H1 (cell line): ENCODE measurements at regions not wholly inside any gene's neighbourhood (a gene's known extent, or its start where the extent isn't known, plus 50 kb on each side); places are given as distances from the start of the nearest gene placed in this dataset.

Experiments used
- CTCF ChIA-PET: fragments of 300-600 bp; sonication (Branson Sonifier 250); formaldehyde crosslinking; loops from one replicate; lab custom pipeline; 2021; ENCODE audit not compliant: partially characterized antibody; lab: Charles Lee
- POLR2A ChIA-PET: fragments of 300-600 bp; sonication (Branson Sonifier 250); formaldehyde crosslinking; loops from one replicate; lab custom pipeline; 2021; ENCODE audit warnings: inconsistent platforms; ENCODE audit not compliant: partially characterized antibody; lab: Charles Lee
- DNase-seq, 2 experiments: peaks; one replicate each; pipeline versions ENCODE4 v3.0.0 to v3.0.0-alpha.2; 2010 to 2022; ENCODE audit warnings: low spot score in 2 of 2, low read depth in 1 of 2, mixed read lengths in 1 of 2
- FAIRE-seq: peaks from 2 replicates; lab custom pipeline; 2011; peaks lifted over from hg19 to GRCh38; lab: Jason Lieb, UNC
- H2AFZ ChIP-seq: 2 replicates; pipeline ENCODE4 v1.8.1; 2012; ENCODE audit warnings: low read length, inconsistent platforms
- H2AK5ac ChIP-seq: 2 replicates; pipeline ENCODE4 v1.6.1; 2013; ENCODE audit warnings: low read depth, low read length
- H2BK120ac ChIP-seq: replicated peaks from 2 replicates; pipeline ENCODE3; 2013; ENCODE audit warnings: low read depth, low read length, inconsistent platforms
- H2BK12ac ChIP-seq: 2 replicates; pipeline ENCODE4 v1.6.1; 2013; ENCODE audit warnings: low read depth, low read length
- H2BK15ac ChIP-seq: 2 replicates; pipeline ENCODE4 v1.6.1; 2013; ENCODE audit warnings: low read length
- H2BK20ac ChIP-seq: 2 replicates; pipeline ENCODE4 v1.6.1; 2013; ENCODE audit warnings: low read length
- H2BK5ac ChIP-seq: 2 replicates; pipeline ENCODE4 v1.6.1; 2013; ENCODE audit warnings: low read depth, low read length
- H3K14ac ChIP-seq: 2 replicates; pipeline ENCODE4 v1.6.1; 2013; ENCODE audit warnings: inconsistent platforms; ENCODE audit not compliant: insufficient read length
- H3K18ac ChIP-seq: 2 replicates; pipeline ENCODE4 v1.6.1; 2013; ENCODE audit warnings: low read length; ENCODE audit errors: extremely low read depth
- H3K23ac ChIP-seq: 2 replicates; pipeline ENCODE4 v1.6.1; 2013; ENCODE audit warnings: inconsistent platforms; ENCODE audit not compliant: insufficient read length
- H3K23me2 ChIP-seq: 2 replicates; pipeline ENCODE4 v1.6.1; 2013; ENCODE audit warnings: low read depth, low read length
- H3K27ac ChIP-seq: 2 replicates; pipeline ENCODE4 v1.6.1; 2011; ENCODE audit warnings: low read depth, low read length, inconsistent platforms
- H3K27me3 ChIP-seq, 4 experiments: replicated peaks in 1 of 4; 1 replicate in 1 of 4; 2 replicates in 3 of 4; pipeline versions ENCODE4 v1.6.1 to v1.8.1; 2011 to 2013; ENCODE audit warnings: low read length in 3 of 4, mild to moderate bottlenecking in 3 of 4, inconsistent platforms in 2 of 4, mixed read lengths in 2 of 4, moderate library complexity in 1 of 4; ENCODE audit not compliant: control insufficient read depth in 3 of 4, insufficient read depth in 3 of 4; ENCODE audit errors: extremely low read depth in 1 of 4
- H3K36me3 ChIP-seq, 4 experiments: 2 replicates each; pipeline versions ENCODE4 v1.6.1 to v1.8.1; 2011 to 2013; ENCODE audit warnings: mild to moderate bottlenecking in 4 of 4, low read length in 3 of 4, moderate library complexity in 2 of 4, control low read depth in 1 of 4, inconsistent platforms in 1 of 4; ENCODE audit not compliant: insufficient read depth in 4 of 4, control insufficient read depth in 2 of 4
- H3K4ac ChIP-seq: replicated peaks from 2 replicates; pipeline ENCODE3; 2013; ENCODE audit warnings: low read length, low read depth, mixed read lengths, inconsistent platforms; ENCODE audit not compliant: insufficient read length
- H3K4me1 ChIP-seq, 4 experiments: replicated peaks in 1 of 4; 1 replicate in 1 of 4; 2 replicates in 3 of 4; pipeline versions ENCODE4 v1.6.1 to v1.8.1; 2011 to 2013; ENCODE audit warnings: low read length in 3 of 4, inconsistent platforms in 2 of 4, mixed read lengths in 1 of 4; ENCODE audit not compliant: insufficient read depth in 4 of 4, control insufficient read depth in 3 of 4
- H3K4me2 ChIP-seq, 2 experiments: 2 replicates each; pipeline versions ENCODE4 v1.6.1 to v1.8.1; 2011 to 2013; ENCODE audit warnings: low read depth in 2 of 2, low read length in 2 of 2, control low read depth in 1 of 2, inconsistent platforms in 1 of 2, mild to moderate bottlenecking in 1 of 2; ENCODE audit not compliant: insufficient read depth in 1 of 2
- H3K4me3 ChIP-seq, 4 experiments: fragments of 200-600, 300-600 bp in 1 of 4; sonication (generic), shearing (Covaris generic), sonication (Bioruptor Twin) in 1 of 4; 2 replicates each; pipeline versions ENCODE4 v1.5.1 to v1.8.1; 2011 to 2016; ENCODE audit warnings: low read length in 4 of 4, low read depth in 3 of 4, control low read depth in 2 of 4, inconsistent platforms in 2 of 4, mild to moderate bottlenecking in 2 of 4, mixed read lengths in 1 of 4, moderate library complexity in 1 of 4; ENCODE audit not compliant: insufficient read depth in 2 of 4; ENCODE audit errors: extremely low read depth in 1 of 4
- H3K56ac ChIP-seq: replicated peaks from 2 replicates; pipeline ENCODE3; 2013; ENCODE audit warnings: low read depth, mild to moderate bottlenecking, mixed read lengths, low read length, inconsistent platforms; ENCODE audit not compliant: insufficient read length
- H3K79me1 ChIP-seq: 2 replicates; pipeline ENCODE4 v1.6.1; 2013; ENCODE audit warnings: low read depth, low read length, control low read depth
- H3K79me2 ChIP-seq, 2 experiments: 2 replicates each; pipeline versions ENCODE4 v1.6.1 to v1.8.1; 2012 to 2013; ENCODE audit warnings: low read length in 2 of 2, mild to moderate bottlenecking in 2 of 2, inconsistent platforms in 1 of 2; ENCODE audit not compliant: insufficient read depth in 2 of 2, control insufficient read depth in 1 of 2
- H3K9ac ChIP-seq, 4 experiments: replicated peaks in 1 of 4; 1 replicate in 1 of 4; 2 replicates in 3 of 4; pipeline versions ENCODE4 v1.6.1 to v1.8.1; 2011 to 2013; ENCODE audit warnings: low read depth in 3 of 4, low read length in 3 of 4, control low read depth in 2 of 4, mild to moderate bottlenecking in 2 of 4, moderate library complexity in 2 of 4, inconsistent platforms in 1 of 4; ENCODE audit errors: extremely low read depth in 1 of 4
- H3K9me3 ChIP-seq, 2 experiments: 2 replicates each; pipeline versions ENCODE4 v1.6.1 to v1.8.1; 2012 to 2013; ENCODE audit warnings: mild to moderate bottlenecking in 2 of 2, moderate library complexity in 2 of 2, control low read depth in 1 of 2, inconsistent platforms in 1 of 2, low read depth in 1 of 2, low read length in 1 of 2, mixed read lengths in 1 of 2; ENCODE audit not compliant: insufficient read depth in 2 of 2
- H4K20me1 ChIP-seq, 2 experiments: replicated peaks in 1 of 2; 2 replicates each; pipeline versions ENCODE3 to v1.8.1; 2011 to 2013; ENCODE audit warnings: inconsistent platforms in 2 of 2, low read length in 2 of 2, mild to moderate bottlenecking in 1 of 2; ENCODE audit not compliant: insufficient read depth in 2 of 2, control insufficient read depth in 1 of 2
- H4K5ac ChIP-seq: 2 replicates; pipeline ENCODE4 v1.6.1; 2013; ENCODE audit warnings: low read length, low read depth, mixed read lengths, inconsistent platforms; ENCODE audit not compliant: insufficient read length
- H4K8ac ChIP-seq: 2 replicates; pipeline ENCODE4 v1.8.0; 2013; ENCODE audit warnings: mild to moderate bottlenecking, moderate library complexity, low read length, inconsistent platforms; ENCODE audit not compliant: insufficient read depth; ENCODE audit errors: extremely low read depth
- H4K91ac ChIP-seq: replicated peaks from 2 replicates; pipeline ENCODE3; 2013; ENCODE audit warnings: low read length, mixed read lengths, inconsistent platforms; ENCODE audit not compliant: insufficient read length
- ASH2L ChIP-seq: fragments of 200-600, 300-600 bp; sonication (generic); IDR thresholded peaks from one replicate; pipeline ENCODE4 v1.7.1; 2017; ENCODE audit warnings: low read length
- EP300 ChIP-seq, 2 experiments: IDR thresholded peaks; 1 replicate in 1 of 2; 2 replicates in 1 of 2; pipeline ENCODE4 v1.6.1; 2011 to 2012; ENCODE audit warnings: low read depth in 2 of 2, low read length in 2 of 2, mild to moderate bottlenecking in 2 of 2, borderline replicate concordance in 1 of 2, inconsistent platforms in 1 of 2, moderate library complexity in 1 of 2
- EZH2 ChIP-seq: fragments of 200-600 bp; sonication (generic); IDR thresholded peaks from 2 replicates; pipeline ENCODE4 v1.7.1; 2012; ENCODE audit warnings: low read depth, mild to moderate bottlenecking, moderate library complexity, low read length, inconsistent platforms; ENCODE audit not compliant: severe bottlenecking
- HDAC6 ChIP-seq: IDR thresholded peaks from one replicate; pipeline ENCODE4 v1.7.1; 2012; ENCODE audit warnings: low read depth, mild to moderate bottlenecking, inconsistent platforms, low read length, moderate library complexity
- JUN ChIP-seq: IDR thresholded peaks from 2 replicates; pipeline ENCODE4 v1.6.1; 2011; ENCODE audit warnings: low read depth, mild to moderate bottlenecking, improper control_type of control experiment, low read length
- KDM5A ChIP-seq: fragments of 200-600 bp; IDR thresholded peaks from 2 replicates; pipeline ENCODE4 v1.7.1; 2012; ENCODE audit warnings: mild to moderate bottlenecking, low read length, inconsistent platforms, mixed read lengths
- NRF1 ChIP-seq: IDR thresholded peaks from 2 replicates; pipeline ENCODE4 v1.6.1; 2011; ENCODE audit warnings: mild to moderate bottlenecking, low read depth, low read length, improper control_type of control experiment
- POLR2A ChIP-seq, 2 experiments: IDR thresholded peaks; 1 replicate in 1 of 2; 2 replicates in 1 of 2; pipeline ENCODE4 v1.6.1; 2011; ENCODE audit warnings: low read depth in 2 of 2, low read length in 2 of 2, mild to moderate bottlenecking in 2 of 2; ENCODE audit errors: control extremely low read depth in 1 of 2
- RXRA ChIP-seq: IDR thresholded peaks from 2 replicates; pipeline ENCODE4 v1.6.1; 2011; ENCODE audit warnings: low read depth, mild to moderate bottlenecking, low read length, moderate library complexity; ENCODE audit not compliant: insufficient read depth
- SIX5 ChIP-seq: IDR thresholded peaks from 2 replicates; pipeline ENCODE4 v1.6.1; 2011; ENCODE audit warnings: mild to moderate bottlenecking, low read depth, low read length
- SP4 ChIP-seq: IDR thresholded peaks from 2 replicates; pipeline ENCODE4 v1.6.1; 2012; ENCODE audit warnings: low read length, inconsistent platforms
- TF ChIP-seq, protein P1 (sequence below), 3 experiments: IDR thresholded peaks; 1 replicate in 2 of 3; 2 replicates in 1 of 3; pipeline versions ENCODE4 v1.5.1 to v1.6.1; 2011; ENCODE audit warnings: low read length in 3 of 3, mild to moderate bottlenecking in 3 of 3, inconsistent platforms in 2 of 3, low read depth in 1 of 3, moderate library complexity in 1 of 3; ENCODE audit not compliant: insufficient read depth in 1 of 3; ENCODE audit errors: control extremely low read depth in 1 of 3

DNA sequence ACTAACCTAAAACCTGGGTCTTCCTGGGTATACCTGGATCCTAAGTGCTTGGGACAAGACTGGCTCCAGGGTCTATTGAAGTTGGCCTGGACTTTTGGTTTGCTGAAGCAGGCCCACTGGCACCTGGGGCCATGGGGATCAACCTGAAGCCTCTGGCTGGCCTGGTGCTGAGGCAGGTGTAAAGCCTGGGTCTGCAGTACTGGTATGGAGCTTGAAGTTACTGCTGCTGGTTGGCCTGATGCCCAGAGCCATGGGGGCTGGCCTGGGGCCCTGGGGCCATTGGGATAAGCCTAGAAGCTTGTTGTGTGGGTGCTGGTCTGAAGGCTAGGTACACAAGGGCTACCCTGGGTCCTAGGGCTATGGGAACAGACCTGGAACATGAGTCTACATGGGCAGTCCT lies 743.2 kb upstream of the GRIA3 start:
- Histone ChIP-seq H3K23me2 (no peaks in the 10 kb centered on the region), H4K5ac (no peak overlapping the region), H2BK15ac (no peak overlapping the region), H4K8ac (no peak overlapping the region), H3K36me3 (no peaks in the 10 kb centered on the region), H2BK120ac (no peak overlapping the region), H2BK12ac (no peak overlapping the region), H2BK20ac (no peak overlapping the region), H3K23ac (no peak overlapping the region), H3K56ac (no peak overlapping the region), H4K20me1 (no peaks in the 10 kb centered on the region), H3K27me3 (no peaks in the 10 kb centered on the region), H3K79me2 (no peaks in the 10 kb centered on the region), H2AK5ac (no peak overlapping the region), H2BK5ac (no peak overlapping the region), H3K4ac (no peak overlapping the region), H3K4me2 (no peak overlapping the region), H4K91ac (no peak overlapping the region), H2AFZ (no peak overlapping the region), H3K4me3 (no peak overlapping the region), H3K9me3 (no peaks in the 10 kb centered on the region), H3K4me1 (no peaks in the 10 kb centered on the region), H3K18ac (no peak overlapping the region), H3K9ac (no peak overlapping the region), H3K79me1 (no peaks in the 10 kb centered on the region), H3K27ac (no peak overlapping the region), H3K14ac (no peak overlapping the region)
- TF ChIP-seq POLR2A (IDR thresholded peaks at IDR 0.05; ENCODE audit: control extremely low read depth in 1 of 2, low read depth in 2 of 2, low read length in 2 of 2) (no peak), ASH2L (no peak), NRF1 (no peak), KDM5A (no peak), SP4 (no peak), SIX5 (no peak), EP300 (IDR thresholded peaks at IDR 0.05; ENCODE audit: borderline replicate concordance in 1 of 2, low read depth in 2 of 2, low read length in 2 of 2) (no peak), HDAC6 (no peak), EZH2 (no peak), JUN (no peak), RXRA (no peak)
- TF ChIP-seq, protein P1, sequence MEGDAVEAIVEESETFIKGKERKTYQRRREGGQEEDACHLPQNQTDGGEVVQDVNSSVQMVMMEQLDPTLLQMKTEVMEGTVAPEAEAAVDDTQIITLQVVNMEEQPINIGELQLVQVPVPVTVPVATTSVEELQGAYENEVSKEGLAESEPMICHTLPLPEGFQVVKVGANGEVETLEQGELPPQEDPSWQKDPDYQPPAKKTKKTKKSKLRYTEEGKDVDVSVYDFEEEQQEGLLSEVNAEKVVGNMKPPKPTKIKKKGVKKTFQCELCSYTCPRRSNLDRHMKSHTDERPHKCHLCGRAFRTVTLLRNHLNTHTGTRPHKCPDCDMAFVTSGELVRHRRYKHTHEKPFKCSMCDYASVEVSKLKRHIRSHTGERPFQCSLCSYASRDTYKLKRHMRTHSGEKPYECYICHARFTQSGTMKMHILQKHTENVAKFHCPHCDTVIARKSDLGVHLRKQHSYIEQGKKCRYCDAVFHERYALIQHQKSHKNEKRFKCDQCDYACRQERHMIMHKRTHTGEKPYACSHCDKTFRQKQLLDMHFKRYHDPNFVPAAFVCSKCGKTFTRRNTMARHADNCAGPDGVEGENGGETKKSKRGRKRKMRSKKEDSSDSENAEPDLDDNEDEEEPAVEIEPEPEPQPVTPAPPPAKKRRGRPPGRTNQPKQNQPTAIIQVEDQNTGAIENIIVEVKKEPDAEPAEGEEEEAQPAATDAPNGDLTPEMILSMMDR (IDR thresholded peaks at IDR 0.05; ENCODE audit: control extremely low read depth in 1 of 3, insufficient read depth in 1 of 3, low read depth in 1 of 3, low read length in 3 of 3) = no peak
- no peak for FAIRE-seq
- ChIA-PET CTCF (no interaction called here), POLR2A (no interaction called here)
- DNase-seq = no peak
